ENCODE measurements at regions not wholly inside any gene's neighbourhood (a gene's known extent, or its start where the extent isn't known, plus 50 kb on each side); places are given as distances from the start of the nearest gene placed in this dataset.

DNA sequence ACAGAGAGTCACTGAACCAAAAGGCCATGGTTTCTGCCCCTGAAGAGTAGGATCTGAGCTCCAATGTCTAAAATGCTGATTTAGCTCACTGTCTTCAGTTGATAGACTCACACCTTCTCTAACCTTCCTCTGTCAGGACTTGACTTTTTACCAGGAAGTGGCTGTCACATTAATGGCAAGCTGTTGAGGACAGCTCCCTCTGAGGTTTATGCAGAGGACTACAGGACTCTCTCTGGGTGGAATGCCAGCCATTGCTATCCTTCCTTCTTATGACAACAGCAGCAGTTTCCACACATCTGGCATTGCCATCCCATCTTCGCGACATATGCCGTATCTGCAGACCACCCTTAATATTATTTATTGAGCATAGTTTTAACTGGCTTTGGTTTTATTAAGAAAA, 103.8 kb upstream of the PRICKLE2 start:
- Histone ChIP-seq H3K4me1 (peaks cover 0 to 6% (median 3%) of the 10 kb centered on the region in 4 donors), H3K36me3 (no peaks in the 10 kb centered on the region), H3K9me3 (no peaks in the 10 kb centered on the region), H3K4me3 (no peak overlapping the region), H3K27me3 (no peaks in the 10 kb centered on the region), H3K27ac (peak overlapping the region in 1 of 4 donors; percentile 44)
- ATAC-seq (ENCODE audit: low FRiP score in 2 of 2) (no peak), DNase-seq (no peak)
- WGBS, 2 donors: 80% methylated on average over 3 of the region's 3 CpGs
- TF ChIP-seq, protein P1, sequence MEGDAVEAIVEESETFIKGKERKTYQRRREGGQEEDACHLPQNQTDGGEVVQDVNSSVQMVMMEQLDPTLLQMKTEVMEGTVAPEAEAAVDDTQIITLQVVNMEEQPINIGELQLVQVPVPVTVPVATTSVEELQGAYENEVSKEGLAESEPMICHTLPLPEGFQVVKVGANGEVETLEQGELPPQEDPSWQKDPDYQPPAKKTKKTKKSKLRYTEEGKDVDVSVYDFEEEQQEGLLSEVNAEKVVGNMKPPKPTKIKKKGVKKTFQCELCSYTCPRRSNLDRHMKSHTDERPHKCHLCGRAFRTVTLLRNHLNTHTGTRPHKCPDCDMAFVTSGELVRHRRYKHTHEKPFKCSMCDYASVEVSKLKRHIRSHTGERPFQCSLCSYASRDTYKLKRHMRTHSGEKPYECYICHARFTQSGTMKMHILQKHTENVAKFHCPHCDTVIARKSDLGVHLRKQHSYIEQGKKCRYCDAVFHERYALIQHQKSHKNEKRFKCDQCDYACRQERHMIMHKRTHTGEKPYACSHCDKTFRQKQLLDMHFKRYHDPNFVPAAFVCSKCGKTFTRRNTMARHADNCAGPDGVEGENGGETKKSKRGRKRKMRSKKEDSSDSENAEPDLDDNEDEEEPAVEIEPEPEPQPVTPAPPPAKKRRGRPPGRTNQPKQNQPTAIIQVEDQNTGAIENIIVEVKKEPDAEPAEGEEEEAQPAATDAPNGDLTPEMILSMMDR (IDR thresholded peaks at IDR 0.05): no peak
- no peak for TF ChIP-seq EP300 (IDR thresholded peaks at IDR 0.05)
- no peak for TF ChIP-seq POLR2AphosphoS5 (IDR thresholded peaks at IDR 0.05)
- TF ChIP-seq POLR2A (IDR thresholded peaks at IDR 0.05): no peak

DNA sequence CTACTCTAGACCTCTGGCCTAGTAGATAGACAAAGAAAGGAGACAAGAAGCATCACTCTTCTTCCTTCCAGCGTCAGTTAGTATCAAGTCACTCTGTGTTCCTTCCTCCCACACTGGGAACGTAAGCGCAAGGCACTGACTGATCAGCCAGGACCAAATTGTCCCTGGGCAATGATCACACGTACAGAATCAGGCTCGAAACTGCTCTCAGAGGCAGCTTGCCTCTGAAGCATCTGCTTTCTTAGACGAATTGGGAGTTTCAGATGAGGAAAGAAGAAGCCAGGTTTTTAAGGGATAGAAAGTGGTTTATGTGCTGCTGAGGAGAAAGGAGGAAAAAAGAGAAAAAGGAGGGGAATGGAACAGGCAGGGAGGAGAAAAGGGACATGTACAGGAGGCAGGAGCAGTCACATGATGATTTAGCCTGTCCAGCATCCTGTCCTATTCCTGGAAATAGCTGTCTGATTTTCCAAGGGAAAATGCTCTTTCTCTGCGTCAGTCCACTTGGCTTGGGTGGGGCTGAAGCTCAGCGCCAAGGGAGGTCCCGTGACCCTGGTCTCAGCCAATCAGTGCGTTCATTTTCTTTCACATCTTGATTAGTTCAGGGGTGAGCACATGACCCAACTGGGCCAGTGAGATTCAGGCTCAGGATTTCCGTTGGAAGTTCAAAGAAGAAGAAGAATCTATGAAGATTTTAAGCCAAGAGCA, 102.0 kb upstream of the PRICKLE2 start:
- ATAC-seq (ENCODE audit: low FRiP score in 2 of 2) (peak; percentile 85 to 93), DNase-seq (no peak)
- Histone ChIP-seq H3K27ac (peak overlapping the region; percentile 72 to 90 (median 80)), H3K27me3 (no peaks in the 10 kb centered on the region), H3K36me3 (no peaks in the 10 kb centered on the region), H3K4me3 (peak overlapping the region in 1 of 4 donors; percentile 13), H3K9me3 (no peaks in the 10 kb centered on the region), H3K4me1 (peaks cover 0 to 10% (median 1%) of the 10 kb centered on the region in 4 donors)
- TF ChIP-seq POLR2A (IDR thresholded peaks at IDR 0.05) (no peak), EP300 (IDR thresholded peaks at IDR 0.05) (peak in 2 of 4 donors; percentile 18 to 63), POLR2AphosphoS5 (IDR thresholded peaks at IDR 0.05) (peak; percentile 59 to 69)
- TF ChIP-seq, protein P1 (IDR thresholded peaks at IDR 0.05): no peak
- WGBS, 2 donors: 54 to 72% methylated on average over 11 of the region's 11 CpGs

DNA sequence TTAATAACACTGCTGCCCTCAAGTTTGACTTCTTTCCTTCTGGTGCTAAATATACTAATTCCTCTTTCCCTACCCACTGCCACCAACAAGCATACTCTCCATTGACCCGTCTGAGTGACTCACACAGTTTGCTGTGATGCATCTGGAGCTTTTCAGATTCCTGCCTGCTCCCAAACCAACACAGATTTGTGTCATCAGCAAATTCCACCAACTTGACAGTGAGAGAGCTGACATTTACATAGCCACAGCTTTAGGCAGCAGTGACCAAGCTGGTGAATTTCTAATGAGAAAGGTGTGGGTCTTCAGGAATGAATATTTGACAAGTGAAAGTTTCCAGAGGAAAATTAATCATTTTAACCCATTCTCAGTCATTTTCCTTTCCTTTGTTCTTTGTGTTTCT, 96.5 kb upstream of the PRICKLE2 start:
- no peaks in the 10 kb centered on the region for H3K9me3 ChIP-seq
- no peak overlapping the region for H3K4me3 ChIP-seq
- no peaks in the 10 kb centered on the region for H3K27me3 ChIP-seq
- TF ChIP-seq, protein P1 (IDR thresholded peaks at IDR 0.05): no peak
- TF ChIP-seq POLR2AphosphoS5 (IDR thresholded peaks at IDR 0.05): peak in 1 of 2 donors; percentile 19
- peak overlapping the region in 1 of 4 donors; percentile 27 for H3K27ac ChIP-seq
- peak; percentile 67 for ATAC-seq (ENCODE audit: low FRiP score in 2 of 2)
- 28 to 30% methylated on average over 1 of the region's 1 CpG for WGBS, 2 donors
- H3K4me1 ChIP-seq: peaks cover 0 to 10% (median 3%) of the 10 kb centered on the region in 4 donors
- H3K36me3 ChIP-seq: no peaks in the 10 kb centered on the region
- no peak for DNase-seq

DNA sequence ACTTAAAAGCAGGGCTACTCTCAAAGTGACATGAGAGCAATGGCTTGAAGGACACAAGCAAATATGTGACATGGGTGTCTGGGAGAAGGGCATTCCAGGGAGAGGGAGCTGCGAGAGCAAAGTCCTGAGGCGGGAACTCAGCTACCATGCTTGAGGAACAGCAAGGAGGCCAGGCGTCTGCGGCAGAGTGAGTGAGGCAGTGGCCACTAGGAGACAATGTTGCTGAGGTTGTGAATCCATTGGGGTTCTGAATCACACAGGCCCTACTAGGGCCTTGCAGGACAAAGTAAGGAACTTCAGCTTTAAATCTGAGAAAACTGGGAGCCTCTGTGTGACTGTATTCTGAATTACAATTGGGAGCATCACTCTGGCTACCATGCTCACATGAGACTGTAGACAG, 94.1 kb upstream of the PRICKLE2 start:
- peak in 1 of 2 donors; percentile 28 for ATAC-seq (ENCODE audit: low FRiP score in 2 of 2)
- WGBS, 2 donors: 82 to 83% methylated on average over 4 of the region's 4 CpGs

More for the DNA sequence above, 94.1 kb upstream of the PRICKLE2 start:
- Histone ChIP-seq H3K27ac (no peak overlapping the region), H3K9me3 (no peaks in the 10 kb centered on the region), H3K4me3 (no peak overlapping the region), H3K27me3 (no peaks in the 10 kb centered on the region), H3K4me1 (peaks cover 0 to 10% (median 4%) of the 10 kb centered on the region in 4 donors), H3K36me3 (no peaks in the 10 kb centered on the region)
- TF ChIP-seq, protein P1 (IDR thresholded peaks at IDR 0.05): no peak
- TF ChIP-seq POLR2AphosphoS5 (IDR thresholded peaks at IDR 0.05) (no peak), EP300 (IDR thresholded peaks at IDR 0.05) (no peak), POLR2A (IDR thresholded peaks at IDR 0.05) (no peak)
- DNase-seq: no peak

Data from upper lobe of left lung (tissue), 6 donors.